Spinal cord (tissue), 9 donors: ENCODE measurements at regions not wholly inside any gene's neighbourhood (a gene's known extent, or its start where the extent isn't known, plus 50 kb on each side); places are given as distances from the start of the nearest gene placed in this dataset.
"Not testable (repeated sequence)": the region's sequence is repeated elsewhere in the genome, so short reads cannot be mapped to it uniquely, and the experiment has no call there.

ENCODE experiments used
- DNase-seq, 6 donors: peaks; one replicate each; pipeline versions ENCODE4 v3.0.0 to v3.0.0-alpha.2; 2013 to 2015; ENCODE audit warnings: low spot score in 6 of 6, low read depth in 4 of 6
- H3K27ac ChIP-seq: one replicate; pipeline ENCODE4 v1.5.1; 2013; ENCODE audit warnings: low read depth, low read length, control low read depth
- H3K27me3 ChIP-seq: one replicate; pipeline ENCODE4 v1.6.1; 2013; ENCODE audit warnings: low read length; ENCODE audit not compliant: control insufficient read depth, insufficient read depth
- H3K36me3 ChIP-seq: one replicate; pipeline ENCODE4 v1.6.1; 2013; ENCODE audit warnings: low read length; ENCODE audit not compliant: control insufficient read depth, insufficient read depth
- H3K4me1 ChIP-seq: one replicate; pipeline ENCODE4 v1.6.1; 2013; ENCODE audit warnings: low read length; ENCODE audit not compliant: control insufficient read depth, insufficient read depth
- H3K4me3 ChIP-seq: one replicate; pipeline ENCODE4 v1.5.1; 2013; ENCODE audit warnings: low read depth, low read length, control low read depth
- H3K9me3 ChIP-seq: one replicate; pipeline ENCODE4 v1.6.1; 2013; ENCODE audit warnings: low read length; ENCODE audit not compliant: control insufficient read depth, insufficient read depth
- WGBS: methylation state at CpG from one replicate; pipeline ENCODE4 v1.1.5; 2013; ENCODE audit warnings: missing lambda C conversion rate; ENCODE audit not compliant: insufficient coverage; 5-methylcytosine and 5-hydroxymethylcytosine counted together
- donor health status: healthy.

GRCh38 chr6:67129780-67130179 is 1422.8 kb upstream of the EYS start:
- WGBS = 17% methylated on average over 1 of the region's 4 CpGs
- Histone ChIP-seq H3K27ac (no peak overlapping the region), H3K4me3 (no peak overlapping the region), H3K4me1 (no peaks in the 10 kb centered on the region), H3K36me3 (no peaks in the 10 kb centered on the region), H3K27me3 (no peaks in the 10 kb centered on the region), H3K9me3 (no peaks in the 10 kb centered on the region)
- DNase-seq = peak in 1 of 6 donors; percentile 13

- no peaks in the 10 kb centered on the region for H3K27me3 ChIP-seq
- no CpG with 5 or more reads among the region's 1 CpG for WGBS
- no peak overlapping the region for H3K27ac ChIP-seq
- no peak overlapping the region for H3K4me3 ChIP-seq
- no peak for DNase-seq
- H3K36me3 ChIP-seq = no peaks in the 10 kb centered on the region
- no peaks in the 10 kb centered on the region for H3K4me1 ChIP-seq
- no peaks in the 10 kb centered on the region for H3K9me3 ChIP-seq
Measured at GRCh38 chr6:67127041-67127440, 1420.0 kb upstream of the EYS start.

- DNase-seq = no peak
- Histone ChIP-seq H3K4me1 (no peaks in the 10 kb centered on the region), H3K27me3 (no peaks in the 10 kb centered on the region), H3K9me3 (no peaks in the 10 kb centered on the region), H3K4me3 (no peak overlapping the region), H3K36me3 (no peaks in the 10 kb centered on the region), H3K27ac (no peak overlapping the region)
- WGBS = no CpG with 5 or more reads among the region's 3 CpGs
Measured at GRCh38 chr6:67121115-67121514, 1414.1 kb upstream of the EYS start.

GRCh38 chr6:67112120-67112519 is 1405.1 kb upstream of the EYS start:
- WGBS = no CpG with 5 or more reads among the region's 5 CpGs
- Histone ChIP-seq H3K4me1 (no peaks in the 10 kb centered on the region), H3K36me3 (no peaks in the 10 kb centered on the region), H3K9me3 (no peaks in the 10 kb centered on the region), H3K27ac (no peak overlapping the region), H3K4me3 (no peak overlapping the region), H3K27me3 (no peaks in the 10 kb centered on the region)
- peak in 2 of 6 donors; percentile 9 to 22 for DNase-seq

- no peak overlapping the region for H3K4me3 ChIP-seq
- DNase-seq = no peak
- no peaks in the 10 kb centered on the region for H3K27me3 ChIP-seq
- no peak overlapping the region for H3K27ac ChIP-seq
- H3K9me3 ChIP-seq = no peaks in the 10 kb centered on the region
- WGBS = no CpG with 5 or more reads among the region's 1 CpG
- no peaks in the 10 kb centered on the region for H3K36me3 ChIP-seq
- no peaks in the 10 kb centered on the region for H3K4me1 ChIP-seq
Measured at GRCh38 chr6:67102743-67103142, 1395.7 kb upstream of the EYS start.

- H3K36me3 ChIP-seq, H3K27me3 ChIP-seq, H3K9me3 ChIP-seq, DNase-seq, H3K4me3 ChIP-seq, H3K4me1 ChIP-seq, H3K27ac ChIP-seq: not testable (repeated sequence)
- 88% methylated on average over 5 of the region's 11 CpGs for WGBS
Measured at GRCh38 chr6:67095618-67096226, 1388.7 kb upstream of the EYS start.

GRCh38 chr6:67094431-67094946 is 1387.5 kb upstream of the EYS start:
- WGBS = no CpG with 5 or more reads among the region's 3 CpGs
- DNase-seq = peak in 2 of 6 donors; percentile 2 to 75
- H3K27ac ChIP-seq = no peak overlapping the region
- no peaks in the 10 kb centered on the region for H3K4me1 ChIP-seq
- no peaks in the 10 kb centered on the region for H3K36me3 ChIP-seq
- H3K9me3 ChIP-seq = no peaks in the 10 kb centered on the region
- H3K27me3 ChIP-seq = no peaks in the 10 kb centered on the region
- no peak overlapping the region for H3K4me3 ChIP-seq

GRCh38 chr6:67073938-67074337 is 1366.9 kb upstream of the EYS start:
- Histone ChIP-seq H3K27ac (no peak overlapping the region), H3K4me1 (no peaks in the 10 kb centered on the region), H3K4me3 (no peak overlapping the region), H3K27me3 (no peaks in the 10 kb centered on the region), H3K9me3 (no peaks in the 10 kb centered on the region), H3K36me3 (no peaks in the 10 kb centered on the region)
- no CpG with 5 or more reads among the region's 3 CpGs for WGBS
- no peak for DNase-seq

DNA sequence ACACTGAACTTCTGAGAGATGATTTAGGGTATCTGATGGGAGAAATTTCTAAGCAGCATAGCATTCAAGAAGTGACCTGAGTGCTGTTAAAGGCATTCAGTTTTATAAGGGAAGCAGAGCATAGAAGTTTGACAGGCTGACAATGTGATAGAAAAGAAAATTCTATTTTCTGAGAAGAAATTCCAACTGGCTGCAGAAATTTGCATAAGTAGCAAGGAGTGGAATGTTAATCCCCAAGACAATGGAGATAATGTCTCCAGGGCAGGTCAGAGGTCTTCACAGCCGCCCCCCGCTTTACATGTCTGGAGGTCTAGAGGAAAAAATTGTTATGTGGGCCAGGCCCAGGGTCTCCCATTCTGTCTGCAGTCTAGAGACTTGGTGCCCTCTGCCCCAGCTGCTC is 1361.8 kb upstream of the EYS start:
- H3K4me1 ChIP-seq = no peaks in the 10 kb centered on the region

GRCh38 chr6:67064323-67064722 is 1357.3 kb upstream of the EYS start:
- no peak for DNase-seq
- WGBS = no CpG with 5 or more reads among the region's 1 CpG

More for the DNA sequence above, 1361.8 kb upstream of the EYS start:
- DNase-seq = no peak
- no peak overlapping the region for H3K4me3 ChIP-seq
- 94% methylated on average over 2 of the region's 2 CpGs for WGBS
- H3K36me3 ChIP-seq = no peaks in the 10 kb centered on the region
- H3K9me3 ChIP-seq = no peaks in the 10 kb centered on the region
- H3K27ac ChIP-seq = no peak overlapping the region
- H3K27me3 ChIP-seq = no peaks in the 10 kb centered on the region

More at GRCh38 chr6:67064323-67064722, 1357.3 kb upstream of the EYS start:
- H3K4me3 ChIP-seq = no peak overlapping the region
- no peaks in the 10 kb centered on the region for H3K4me1 ChIP-seq
- no peaks in the 10 kb centered on the region for H3K9me3 ChIP-seq
- no peaks in the 10 kb centered on the region for H3K27me3 ChIP-seq
- H3K27ac ChIP-seq = no peak overlapping the region
- H3K36me3 ChIP-seq = no peaks in the 10 kb centered on the region
